Skin of body (tissue), 1 donor: ENCODE measurements at regions not wholly inside any gene's neighbourhood (a gene's known extent, or its start where the extent isn't known, plus 50 kb on each side); places are given as distances from the start of the nearest gene placed in this dataset.
"Not testable (repeated sequence)": the region's sequence is repeated elsewhere in the genome, so short reads cannot be mapped to it uniquely, and the experiment has no call there.

Experiments
- DNase-seq: peaks from one replicate; lab custom pipeline; 2025; lab: John Stamatoyannopoulos, UW

DNA sequence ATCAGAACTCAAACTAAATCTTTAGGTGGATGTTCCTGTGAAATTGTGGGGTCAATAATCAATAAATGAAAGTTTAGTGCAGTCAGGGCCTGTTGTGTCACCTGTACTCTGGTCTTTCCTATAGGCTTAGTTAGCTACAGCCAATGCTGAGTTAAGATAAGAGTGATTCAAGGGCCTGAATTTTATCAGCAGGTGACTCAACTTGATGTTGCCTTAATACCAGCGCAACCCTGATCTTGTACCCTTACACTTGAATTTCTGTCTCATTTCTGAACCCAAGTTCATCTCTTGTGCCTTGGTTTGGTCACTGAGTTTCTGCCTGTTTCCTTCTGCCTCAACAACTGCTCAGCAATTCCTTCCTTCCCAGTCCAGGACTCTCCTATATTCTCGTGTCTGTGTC is 157.0 kb upstream of the E2F7 start:
- DNase-seq, result no peak

DNA sequence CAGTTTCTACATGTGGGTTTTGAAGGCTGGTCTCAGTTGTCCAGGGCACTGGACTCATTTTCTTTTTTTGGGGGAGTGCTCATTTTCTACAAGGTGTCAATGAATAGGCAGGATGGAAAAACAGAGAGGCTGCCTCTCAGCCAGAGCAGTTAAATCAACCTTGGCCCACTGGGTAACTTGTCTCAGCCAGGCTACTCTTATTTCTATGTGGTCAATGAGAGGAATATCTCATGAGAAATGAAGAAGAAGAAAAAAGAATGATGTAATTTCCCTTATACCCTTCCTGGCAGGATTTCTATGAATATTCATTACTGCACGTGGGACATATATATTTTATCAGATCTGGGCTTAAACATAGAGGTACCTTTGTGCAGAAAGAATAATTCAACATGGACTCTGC is 155.2 kb upstream of the E2F7 start:
- no peak for DNase-seq

DNA sequence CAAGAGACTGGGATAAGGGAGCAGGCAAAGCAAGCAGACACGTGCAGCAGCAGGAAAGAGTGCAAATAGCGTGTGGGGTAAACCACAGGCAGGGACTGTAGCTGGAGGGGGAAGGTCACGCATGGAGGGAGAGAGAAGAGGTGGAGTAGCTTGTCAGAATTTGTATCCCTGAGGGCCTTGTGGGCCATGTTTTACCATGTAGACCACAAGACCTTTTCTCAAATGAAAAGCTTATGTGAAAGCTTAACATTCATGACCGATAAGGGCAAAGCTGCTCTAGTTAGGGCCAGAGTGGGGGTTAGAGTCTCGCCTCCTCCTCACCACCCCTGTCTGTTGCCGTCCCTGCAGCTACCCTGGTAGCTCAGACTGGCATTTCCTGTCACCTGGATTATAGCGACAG is 152.9 kb upstream of the E2F7 start:
- no peak for DNase-seq

DNA sequence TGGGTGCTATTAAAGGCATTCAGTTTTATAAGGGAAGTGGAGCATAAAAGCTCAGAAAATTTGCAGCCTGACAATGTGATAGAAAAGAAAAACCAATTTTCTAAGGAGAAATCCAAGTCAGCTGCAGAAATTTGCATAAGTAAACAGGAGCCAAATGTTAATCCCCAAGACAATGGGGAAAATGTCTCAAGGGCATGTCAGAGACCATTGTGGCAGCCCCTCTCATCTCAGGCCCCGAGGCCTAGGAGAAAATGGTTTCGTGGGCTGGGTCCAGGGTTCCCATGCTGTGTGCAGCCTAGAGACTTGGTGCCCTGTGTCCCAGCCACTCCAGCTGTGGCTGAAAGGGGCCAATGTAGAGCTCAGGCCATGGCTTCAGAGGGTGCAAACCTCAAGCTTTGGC is 150.8 kb upstream of the E2F7 start:
- DNase-seq, result not testable (repeated sequence)

DNA sequence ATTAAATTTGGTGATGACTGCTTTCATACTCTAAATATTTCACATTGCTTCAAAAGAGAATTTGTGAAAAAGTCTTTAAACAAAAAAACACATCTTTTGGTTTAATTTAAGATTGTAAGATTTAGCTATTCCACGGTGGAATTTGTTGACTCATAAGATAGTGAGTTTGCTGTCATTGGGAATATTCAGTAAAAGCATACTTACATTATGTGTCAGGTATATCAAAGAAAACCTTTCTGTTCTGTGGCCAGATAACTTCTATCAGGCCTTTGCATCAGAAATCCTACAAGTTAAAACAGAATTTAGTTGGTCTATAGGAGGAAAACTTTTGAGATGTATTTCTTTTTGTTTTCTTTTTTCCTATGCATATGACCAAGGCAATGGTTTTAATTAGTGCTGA is 148.8 kb upstream of the E2F7 start:
- DNase-seq, result no peak

DNA sequence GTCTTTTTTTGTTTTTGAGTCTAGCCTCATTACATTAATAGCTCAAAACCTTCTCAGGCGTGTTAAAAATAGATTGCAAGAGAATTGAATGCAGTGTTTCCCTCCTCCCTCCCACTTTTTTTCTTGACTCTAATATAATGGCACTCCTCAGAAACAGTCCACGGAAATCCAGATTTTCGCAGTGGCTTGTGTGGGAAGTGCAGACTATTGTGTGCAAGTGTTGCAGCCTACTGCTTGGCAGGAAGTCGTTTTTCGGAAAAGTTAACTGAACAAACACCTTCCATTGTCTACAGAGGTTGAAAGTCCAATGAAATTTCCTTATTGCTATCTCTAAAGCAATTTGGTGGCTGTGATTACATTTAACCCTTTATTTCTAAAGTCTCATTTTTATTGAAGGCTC is 147.9 kb upstream of the E2F7 start:
- no peak for DNase-seq

DNA sequence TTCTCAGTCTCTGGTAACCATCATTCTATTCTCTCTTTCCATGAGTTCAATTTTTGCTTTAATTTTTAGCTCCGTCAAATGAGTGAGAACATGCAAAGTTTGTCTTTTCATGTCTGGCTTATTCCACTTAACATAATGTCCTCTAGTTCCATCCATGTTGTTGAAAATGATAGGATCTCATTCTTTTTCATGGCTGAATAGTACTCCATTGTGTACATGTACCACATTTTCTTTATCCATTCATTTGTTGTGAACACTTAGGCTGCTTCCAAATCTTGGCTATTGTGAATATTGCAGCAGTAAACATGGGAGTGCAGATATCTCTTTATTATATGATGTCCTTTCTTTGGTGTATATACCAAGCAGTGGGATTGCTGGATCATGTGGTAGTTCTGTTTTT is 145.4 kb upstream of the E2F7 start:
- no peak for DNase-seq

DNA sequence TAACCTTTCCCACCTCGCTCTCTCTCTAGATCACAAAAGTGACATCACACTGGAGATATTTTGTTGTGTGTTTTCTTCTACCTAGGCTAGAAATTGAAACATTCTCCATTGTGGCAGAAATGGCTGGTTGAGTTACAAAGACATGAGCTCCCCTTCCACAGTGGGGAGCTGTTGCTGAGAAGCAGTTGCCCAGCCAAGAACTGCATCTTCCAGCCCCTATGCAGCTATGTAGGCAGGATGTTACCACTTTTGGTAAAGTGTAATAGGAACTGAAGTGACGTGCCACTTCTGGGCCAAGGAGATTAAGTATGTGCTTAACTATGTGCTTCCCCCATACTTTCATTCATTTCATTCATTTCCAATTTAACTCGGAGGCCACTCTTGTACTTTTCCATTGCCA is 138.7 kb upstream of the E2F7 start:
- DNase-seq, result no peak

DNA sequence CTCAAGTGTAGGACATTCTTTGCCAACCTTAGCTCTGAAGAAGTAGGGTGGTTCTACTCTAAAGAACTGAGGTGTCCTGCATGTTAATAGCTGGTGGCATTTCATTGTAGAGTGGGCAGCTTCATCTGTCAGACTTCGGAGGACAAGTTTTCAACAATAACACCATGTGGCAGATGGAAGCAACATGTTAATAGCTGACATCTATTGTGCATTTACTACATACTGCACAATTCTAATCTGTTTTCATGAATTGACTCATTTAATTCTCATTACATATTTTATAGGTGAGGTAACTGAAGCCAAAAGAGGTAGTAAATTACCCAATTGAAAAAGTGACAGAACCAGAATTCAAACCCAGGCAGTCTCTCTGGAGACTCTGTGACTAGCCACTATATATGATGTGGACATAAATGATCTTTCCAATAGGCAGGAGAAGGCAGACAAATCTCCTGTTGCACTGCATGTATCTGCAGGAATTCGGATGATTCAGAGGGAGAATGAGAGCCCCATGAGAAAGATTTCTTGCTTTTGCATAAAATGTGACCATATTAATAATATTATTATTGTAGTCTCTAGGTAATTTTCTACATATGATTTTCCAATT is 137.2 kb upstream of the E2F7 start:
- DNase-seq, result no peak

DNA sequence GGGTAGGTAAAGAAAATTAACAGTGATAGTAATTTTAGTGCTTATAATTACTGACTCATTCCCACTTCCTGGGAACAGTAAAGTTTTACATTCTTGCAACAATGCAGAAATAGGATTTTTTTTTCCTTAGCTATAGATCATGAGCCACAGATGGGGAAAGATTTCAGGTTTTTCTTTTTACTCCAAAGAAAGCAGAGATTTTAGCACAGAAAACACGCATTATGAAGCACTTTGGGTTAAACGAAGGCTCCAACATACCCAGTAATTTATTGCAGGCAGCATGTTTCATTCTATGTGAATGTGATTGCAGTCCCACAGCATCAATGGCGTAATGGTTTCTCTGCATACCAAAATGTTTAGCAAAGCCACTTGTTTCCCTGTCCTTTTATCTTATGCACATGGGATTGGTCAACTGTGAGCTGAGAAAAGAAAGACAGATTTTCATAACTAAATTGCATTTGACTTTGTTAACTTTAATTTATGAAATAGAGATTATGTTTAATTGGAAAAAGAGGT is 124.6 kb upstream of the E2F7 start:
- DNase-seq, result peak; percentile 86

DNA sequence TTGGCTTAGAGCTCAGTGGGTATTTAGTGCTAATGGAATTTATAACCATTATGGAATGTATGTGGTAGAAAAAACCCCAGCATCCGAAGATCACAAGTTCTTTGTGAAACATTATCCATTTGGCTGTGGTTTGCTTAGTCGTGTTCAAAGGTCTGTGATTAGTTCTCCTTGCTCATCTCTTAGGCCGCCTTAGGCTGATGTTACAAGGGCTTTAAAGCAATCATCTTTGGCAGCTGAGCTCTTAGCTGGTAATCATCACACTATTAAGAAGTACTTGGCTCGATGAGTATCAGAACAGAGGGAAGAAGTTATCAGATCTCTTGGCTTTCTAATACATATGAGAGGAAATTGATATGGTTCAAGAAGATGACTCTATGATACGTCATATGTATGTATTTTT is 124.1 kb upstream of the E2F7 start:
- peak; percentile 59 for DNase-seq

DNA sequence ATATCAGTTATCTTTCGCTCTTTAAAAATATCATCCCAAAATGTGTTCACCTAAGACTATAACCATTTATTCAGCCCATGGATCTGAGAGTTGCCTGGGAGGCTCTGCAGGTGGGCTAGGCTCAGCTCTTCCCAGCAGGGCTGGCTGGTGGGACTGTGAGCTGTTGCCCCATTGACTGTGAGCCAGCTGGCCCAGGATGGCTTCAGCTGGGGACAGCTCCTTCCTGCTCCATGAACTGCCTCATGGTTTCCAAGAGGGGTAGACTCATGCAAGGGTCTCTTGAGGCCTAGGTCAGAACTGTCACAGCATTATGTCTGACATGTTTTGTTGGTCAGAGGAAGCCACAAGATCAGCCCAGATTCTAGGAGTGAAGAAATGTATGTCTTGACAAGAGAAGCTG is 114.1 kb upstream of the E2F7 start:
- no peak for DNase-seq

DNA sequence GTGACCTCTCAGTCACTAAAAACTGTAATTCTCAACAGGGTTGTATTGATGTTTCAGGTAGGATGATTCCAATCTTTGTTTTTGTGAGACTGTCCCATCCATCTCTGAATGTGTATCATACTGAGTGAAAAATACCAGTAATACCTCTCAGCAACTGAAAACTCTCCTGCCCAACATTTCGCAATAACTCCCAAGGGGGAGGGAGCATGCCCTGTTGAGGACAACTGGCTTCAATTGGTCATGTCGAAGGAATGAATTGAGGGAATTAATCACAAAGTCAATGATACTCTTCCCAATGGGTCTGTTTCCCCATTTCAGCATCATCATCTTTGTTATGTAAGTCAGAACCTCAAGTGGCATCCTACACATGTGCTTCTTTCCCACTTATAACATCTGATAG is 102.4 kb upstream of the E2F7 start:
- no peak for DNase-seq

DNA sequence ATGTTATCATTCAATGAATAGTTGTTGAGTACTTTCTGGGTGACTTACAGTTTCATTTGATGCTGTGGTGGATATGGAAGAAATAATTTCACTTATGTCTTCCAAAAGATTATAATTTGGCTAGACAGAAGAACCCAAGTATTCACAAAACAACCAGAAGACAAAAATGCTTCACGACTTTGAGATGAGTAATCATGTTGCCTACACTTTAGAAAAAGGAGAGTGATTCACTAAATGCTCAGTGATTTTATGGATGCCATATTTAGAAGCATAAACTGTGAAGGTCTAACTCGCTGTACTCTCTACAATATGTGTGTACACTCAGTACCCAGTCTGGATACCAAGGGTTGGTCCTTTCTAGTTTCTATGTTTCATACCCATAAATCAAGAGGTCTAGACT is 101.3 kb upstream of the E2F7 start:
- no peak for DNase-seq

DNA sequence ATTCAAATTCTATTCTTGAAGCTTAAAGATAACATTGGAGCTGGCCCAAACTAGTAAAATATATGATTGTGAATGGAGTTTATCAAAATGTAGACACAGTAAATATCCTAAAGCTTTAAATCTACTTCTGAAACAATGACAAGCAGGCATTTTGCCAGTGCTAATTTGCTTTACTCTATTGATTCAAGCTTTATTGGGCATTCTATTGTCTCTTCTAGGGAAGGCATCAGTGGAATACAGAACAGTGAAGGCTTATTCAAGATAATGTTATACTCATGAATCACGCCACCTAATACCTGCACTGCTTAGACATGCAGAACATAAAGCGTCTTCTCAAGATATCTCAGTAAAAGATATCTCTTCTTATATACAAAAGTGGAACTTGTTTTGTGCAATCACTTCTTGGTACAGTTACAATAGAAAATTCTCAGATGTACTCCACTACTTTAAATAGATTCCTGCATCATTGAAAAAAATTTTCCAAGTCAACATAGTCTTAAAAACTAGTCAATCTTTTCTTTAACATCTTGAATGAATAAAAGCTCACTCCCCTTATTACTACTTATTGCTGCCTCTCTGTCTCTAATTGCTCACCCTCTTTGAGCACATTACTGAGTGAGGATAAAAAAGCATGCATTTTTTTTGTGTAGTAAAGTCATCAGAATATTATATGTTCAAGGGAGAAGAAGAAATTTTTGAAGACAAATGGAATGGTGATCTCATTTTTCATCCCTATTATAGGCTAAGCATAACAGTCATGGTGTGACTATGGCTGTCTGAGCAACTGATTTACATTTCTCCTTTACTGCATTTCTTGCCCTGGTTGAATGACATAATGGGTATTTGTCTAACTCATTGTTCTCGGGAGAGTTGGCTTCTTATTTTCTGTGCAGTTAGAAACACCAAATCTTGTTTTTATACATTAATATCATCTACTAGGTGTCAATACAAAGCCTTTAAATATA is 98.0 kb upstream of the E2F7 start:
- DNase-seq, result no peak

DNA sequence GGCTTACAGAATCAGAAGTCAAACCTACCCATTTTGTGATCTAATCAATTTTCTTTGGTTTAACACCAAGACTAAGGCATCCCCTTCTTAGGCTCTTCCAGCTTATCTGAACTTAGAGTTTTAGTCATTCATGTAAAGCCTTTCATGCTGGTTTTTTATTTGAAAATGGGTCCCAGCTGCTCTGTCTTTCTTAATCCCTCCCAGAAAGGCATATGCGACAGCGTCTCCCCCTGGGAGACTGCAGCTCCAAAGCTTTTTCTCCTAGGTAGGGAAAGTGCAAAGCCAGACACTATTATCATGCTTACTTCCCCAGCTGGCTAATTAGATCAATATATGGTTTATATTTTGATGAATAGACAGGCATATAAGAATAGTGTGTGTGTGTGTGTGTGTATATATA is 96.6 kb upstream of the E2F7 start:
- DNase-seq, result no peak

DNA sequence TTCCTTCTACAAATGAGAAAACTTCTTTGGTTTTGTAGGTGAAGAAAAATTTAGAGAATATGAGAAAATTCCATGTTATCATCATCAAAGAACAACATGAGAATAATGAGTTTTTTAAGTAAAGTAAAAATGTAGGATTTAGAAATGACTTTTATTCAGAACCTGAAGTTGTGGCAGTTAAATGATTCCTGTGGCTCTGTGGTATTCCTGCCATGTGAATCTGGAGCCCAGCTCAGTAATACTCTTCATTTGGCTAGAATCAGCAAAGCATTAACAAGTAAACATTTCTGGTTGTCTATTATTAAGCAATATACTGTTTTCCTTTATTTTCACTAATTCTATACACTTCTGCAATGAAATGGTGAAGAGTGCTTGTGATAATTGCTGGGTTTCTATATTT is 95.6 kb upstream of the E2F7 start:
- no peak for DNase-seq

DNA sequence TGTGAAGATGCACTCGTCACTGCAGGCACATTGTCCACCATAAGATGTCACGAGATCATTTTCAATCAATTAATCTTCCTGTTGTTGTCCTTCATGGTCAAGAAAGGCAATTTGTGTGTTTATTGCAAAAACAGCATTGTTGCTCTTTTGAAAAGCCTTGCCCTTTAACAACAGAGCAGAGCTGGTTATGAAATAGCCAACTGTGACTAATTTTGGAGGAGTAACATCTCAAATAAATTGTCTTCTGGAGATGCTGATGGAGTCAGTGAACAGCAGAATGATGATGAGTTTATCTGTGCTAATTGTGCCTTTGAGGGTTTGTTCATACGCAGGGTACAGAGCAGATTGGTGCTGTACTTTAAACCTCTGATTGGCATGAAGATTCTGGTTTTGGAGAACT is 88.3 kb upstream of the E2F7 start:
- DNase-seq, result no peak

DNA sequence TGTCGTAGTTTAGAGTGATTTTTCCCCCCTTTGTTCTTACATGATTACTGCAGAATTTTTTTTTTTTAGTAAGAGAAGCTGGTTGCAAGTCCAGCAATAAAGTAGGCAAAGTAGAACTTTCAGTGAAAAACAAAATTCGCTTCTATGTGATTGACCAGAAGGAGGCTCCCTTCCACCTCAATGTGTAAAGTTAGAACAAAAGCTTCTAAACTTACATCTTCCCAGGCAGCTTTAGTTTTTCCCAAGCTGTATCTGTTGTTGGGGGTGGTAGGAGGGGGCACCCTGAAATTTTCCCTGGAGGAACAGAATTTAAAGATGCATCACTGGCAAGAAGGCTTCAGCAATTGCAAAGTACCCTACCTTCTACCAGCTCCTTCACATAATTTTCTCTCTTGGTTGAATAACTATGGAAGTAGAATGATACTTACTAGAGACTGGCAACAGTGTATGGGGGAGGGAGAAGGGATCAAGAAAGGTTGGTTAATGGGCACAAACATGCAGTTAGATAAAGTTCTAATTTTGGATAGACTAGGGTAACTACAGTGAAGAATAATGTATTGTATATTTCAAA is 87.3 kb upstream of the E2F7 start:
- peak; percentile 56 for DNase-seq

DNA sequence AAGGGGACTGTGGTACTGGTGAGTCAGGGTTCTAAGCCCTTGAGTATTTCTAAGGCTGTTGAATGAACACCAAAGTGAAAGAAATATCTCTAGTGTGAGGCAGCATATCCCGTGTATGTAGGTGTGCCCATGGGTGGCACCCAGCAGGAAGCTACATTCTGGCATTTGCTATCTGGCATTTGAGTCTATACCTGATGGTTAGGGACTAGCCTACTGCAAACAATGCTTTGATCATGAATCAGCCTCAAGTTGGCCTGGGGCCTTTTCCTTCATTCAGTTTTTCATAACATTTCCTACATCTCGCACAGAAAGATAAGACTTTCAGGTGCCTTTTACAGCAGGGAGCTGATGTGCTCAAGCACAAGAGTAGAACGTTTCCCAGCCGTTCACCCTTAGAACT is 85.7 kb upstream of the E2F7 start:
- no peak for DNase-seq

DNA sequence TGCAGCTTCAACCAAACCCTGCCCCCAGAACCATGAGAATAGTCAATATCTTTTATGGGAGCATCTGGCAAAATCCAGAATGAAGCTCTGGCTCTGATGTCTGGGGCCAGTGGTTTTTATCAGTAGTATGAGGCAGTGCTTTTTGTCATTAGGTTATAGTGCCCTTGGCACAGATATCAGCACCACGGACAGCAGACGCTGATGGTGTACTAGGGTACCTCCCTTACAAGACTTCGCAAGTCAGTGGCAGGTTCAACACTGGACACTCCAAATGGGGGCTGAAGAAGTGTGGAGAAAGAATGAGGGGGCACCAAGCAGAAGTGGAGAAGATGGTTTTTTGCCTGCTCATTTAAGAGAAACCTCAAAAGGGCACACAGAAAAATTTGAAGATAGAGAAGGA is 68.2 kb upstream of the E2F7 start:
- no peak for DNase-seq

DNA sequence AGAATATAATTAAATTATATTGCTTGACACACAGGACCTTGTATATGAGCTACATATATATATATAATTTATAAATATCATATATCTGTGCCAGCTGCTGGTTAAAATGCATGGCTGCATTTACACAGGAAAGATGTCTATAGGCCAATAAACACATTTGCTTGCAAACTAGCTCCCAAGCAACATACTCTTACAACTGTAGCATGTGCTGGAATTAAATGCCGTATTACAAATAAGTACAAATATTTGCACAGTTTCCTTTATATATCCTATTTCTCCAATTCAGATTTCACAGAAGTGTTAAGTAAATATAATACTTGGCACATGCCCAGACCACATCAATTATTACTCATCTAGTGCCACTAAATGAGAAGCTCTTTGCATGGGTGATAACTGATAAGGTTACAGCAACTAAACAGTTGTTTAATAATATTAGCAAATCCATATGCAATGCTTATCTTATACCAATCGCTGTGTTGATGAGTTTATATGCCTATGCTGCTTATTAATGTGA is 66.7 kb upstream of the E2F7 start:
- DNase-seq, result no peak
